HCT116 (cell line): ENCODE measurements at regions not wholly inside any gene's neighbourhood (a gene's known extent, or its start where the extent isn't known, plus 50 kb on each side); places are given as distances from the start of the nearest gene placed in this dataset.

Experiments used
- ATAC-seq: fragments of 200-7000 bp; cut with Tn5 transposase; 2 replicates; pipeline ENCODE4 v1.9.1; 2020; ENCODE audit warnings: mild to moderate bottlenecking, moderate library complexity
- BruUV-seq: library from RNA; stranded (reverse); fragments of 400-500 nt; replicated peaks from 2 replicates; lab custom pipeline; 2021; lab: Mats Ljungman, UMichigan
- CTCF ChIA-PET: fragments of 300-600 bp; sonication (Branson Sonifier 250); formaldehyde crosslinking; loops from one replicate; lab custom pipeline; 2021; ENCODE audit warnings: antibody characterized with exemption; lab: Charles Lee
- POLR2A ChIA-PET: fragments of 300-600, 350-600 bp; sonication (Branson Sonifier 250); formaldehyde crosslinking; loops from one replicate; lab custom pipeline; 2021; ENCODE audit warnings: antibody characterized with exemption; lab: Charles Lee
- RAD21 ChIA-PET, 2 experiments: fragments of 300-600 bp; sonication (Branson Sonifier 250); formaldehyde crosslinking; loops; one replicate each; lab custom pipeline; 2023; ENCODE audit warnings: low total read pairs in 2 of 2; ENCODE audit not compliant: uncharacterized antibody in 2 of 2, unreplicated experiment in 2 of 2, low non-redundant PET in 1 of 2; lab: Charles Lee
- DNase-seq: peaks from one replicate; pipeline ENCODE4 v3.0.0-alpha.2; 2010; ENCODE audit warnings: low read depth, low spot score
- H2AFZ ChIP-seq: fragments of 200-600 bp; shearing (Covaris generic), sonication (generic); 2 replicates; pipeline ENCODE4 v1.6.1; 2017; ENCODE audit warnings: low read depth, mixed run types, mixed read lengths, antibody characterized with exemption, low read length; ENCODE audit not compliant: poor library complexity, severe bottlenecking
- H3K27ac ChIP-seq: 2 replicates; pipeline ENCODE4 v1.5.1; 2012; ENCODE audit warnings: low read depth, low read length
- H3K27me3 ChIP-seq: fragments of 200-600 bp; sonication (generic); 2 replicates; pipeline ENCODE4 v1.6.1; 2016; ENCODE audit warnings: mixed run types, low read length, mixed read lengths; ENCODE audit not compliant: insufficient read depth
- H3K36me3 ChIP-seq, 2 experiments: fragments of 200-500 bp in 1 of 2; fragments of 200-600 bp in 1 of 2; sonication (Bioruptor generic) in 1 of 2; sonication (generic) in 1 of 2; 2 replicates each; pipeline versions ENCODE4 v1.5.1 to v1.6.1; 2014 to 2016; ENCODE audit warnings: low read length in 2 of 2, inconsistent platforms in 1 of 2, mixed read lengths in 1 of 2, mixed run types in 1 of 2; ENCODE audit not compliant: insufficient read depth in 2 of 2, control insufficient read depth in 1 of 2
- H3K4me1 ChIP-seq, 2 experiments: fragments of 200-600 bp in 1 of 2; sonication (generic) in 1 of 2; 2 replicates each; pipeline versions ENCODE4 v1.5.1 to v1.6.1; 2012 to 2017; ENCODE audit warnings: low read length in 2 of 2, inconsistent platforms in 1 of 2, mild to moderate bottlenecking in 1 of 2, mixed read lengths in 1 of 2, mixed run types in 1 of 2, moderate library complexity in 1 of 2; ENCODE audit not compliant: insufficient read depth in 2 of 2, control insufficient read depth in 1 of 2
- H3K4me2 ChIP-seq: fragments of 200-600 bp; sonication (generic); 2 replicates; pipeline ENCODE4 v1.6.1; 2017; ENCODE audit warnings: mixed run types, low read length, mixed read lengths
- H3K4me3 ChIP-seq, 2 experiments: fragments of 200-600 bp in 1 of 2; sonication (generic) in 1 of 2; replicated peaks in 1 of 2; 2 replicates each; pipeline ENCODE4 v1.5.1; 2011 to 2016; ENCODE audit warnings: low read length in 2 of 2, control low read depth in 1 of 2, low read depth in 1 of 2, mild to moderate bottlenecking in 1 of 2, mixed read lengths in 1 of 2, mixed run types in 1 of 2
- H3K79me2 ChIP-seq: fragments of 200-600 bp; sonication (generic); 2 replicates; pipeline ENCODE4 v1.6.1; 2017; ENCODE audit warnings: mild to moderate bottlenecking, mixed run types, low read length, moderate library complexity, mixed read lengths; ENCODE audit not compliant: insufficient read depth
- H3K9ac ChIP-seq: fragments of 200-600 bp; sonication (generic); 2 replicates; pipeline ENCODE4 v1.6.1; 2016; ENCODE audit warnings: low read length, mixed read lengths
- H3K9me2 ChIP-seq: fragments of 200-600 bp; sonication (generic), shearing (Covaris generic); 2 replicates; pipeline ENCODE4 v1.6.1; 2017; ENCODE audit warnings: mixed run types, mild to moderate bottlenecking, moderate library complexity; ENCODE audit not compliant: insufficient read depth
- H3K9me3 ChIP-seq, 2 experiments: fragments of 200-500 bp in 1 of 2; fragments of 200-600 bp in 1 of 2; sonication (Bioruptor generic) in 1 of 2; sonication (generic) in 1 of 2; 2 replicates each; pipeline ENCODE4 v1.6.1; 2014 to 2017; ENCODE audit warnings: low read length in 2 of 2, mixed read lengths in 2 of 2, inconsistent platforms in 1 of 2, low read depth in 1 of 2, mild to moderate bottlenecking in 1 of 2, mixed run types in 1 of 2, moderate library complexity in 1 of 2; ENCODE audit not compliant: control insufficient read depth in 1 of 2, insufficient read depth in 1 of 2
- H4K20me1 ChIP-seq: fragments of 200-600 bp; sonication (generic), shearing (Covaris generic); 2 replicates; pipeline ENCODE4 v1.6.1; 2017; ENCODE audit warnings: mixed run types, mild to moderate bottlenecking, moderate library complexity; ENCODE audit not compliant: insufficient read depth
- ATF3 ChIP-seq: IDR thresholded peaks from 2 replicates; pipeline ENCODE4 v1.6.1; 2012
- CEBPB ChIP-seq: IDR thresholded peaks from 2 replicates; pipeline ENCODE4 v1.6.1; 2012; ENCODE audit warnings: low read depth
- ELF1 ChIP-seq: IDR thresholded peaks from 2 replicates; pipeline ENCODE4 v1.6.1; 2012; ENCODE audit warnings: low read depth, borderline replicate concordance
- FOSL1 ChIP-seq: IDR thresholded peaks from 2 replicates; pipeline ENCODE4 v1.6.1; 2012; ENCODE audit warnings: low read depth
- MAX ChIP-seq: IDR thresholded peaks from 2 replicates; pipeline ENCODE4 v1.6.1; 2012
- SP1 ChIP-seq: IDR thresholded peaks from 2 replicates; pipeline ENCODE4 v1.6.1; 2012; ENCODE audit warnings: low read depth
- YY1 ChIP-seq: IDR thresholded peaks from 2 replicates; pipeline ENCODE4 v1.6.1; 2011; ENCODE audit warnings: low read length, low read depth, moderate library complexity, mild to moderate bottlenecking; ENCODE audit not compliant: insufficient replicate concordance; ENCODE audit errors: extremely low read depth
- ZBTB33 ChIP-seq: IDR thresholded peaks from 2 replicates; pipeline ENCODE4 v1.6.1; 2011; ENCODE audit warnings: mild to moderate bottlenecking, low read length, moderate library complexity; ENCODE audit not compliant: insufficient replicate concordance; ENCODE audit errors: extremely low read depth
- ZNF274 ChIP-seq: fragments of 200-500 bp; sonication (Bioruptor generic); IDR thresholded peaks from 2 replicates; pipeline ENCODE4 v1.6.1; 2014; ENCODE audit warnings: mild to moderate bottlenecking, low read depth, low read length, inconsistent platforms
- intact Hi-C: fragments of 100-400 bp; cut with micrococcal nuclease; formaldehyde crosslinking; loops from 2 replicates; pipeline ENCODE4 v1.10.0; 2022

- no peaks in the 10 kb centered on the region for H3K9me2 ChIP-seq
- H3K9ac ChIP-seq, result no peak overlapping the region
- H3K4me1 ChIP-seq, result no peaks in the 10 kb centered on the region
- ChIA-PET RAD21 (no interaction called here), POLR2A (no interaction called here), CTCF (no interaction called here)
- TF ChIP-seq SP1 (no peak), YY1 (no peak), ZBTB33 (no peak), ELF1 (no peak), ATF3 (no peak), FOSL1 (no peak), MAX (no peak), CEBPB (no peak), ZNF274 (no peak)
- H3K36me3 ChIP-seq, result no peaks in the 10 kb centered on the region
- H4K20me1 ChIP-seq, result no peaks in the 10 kb centered on the region
- no TSS peak for BruUV-seq
- no peak overlapping the region for H3K4me2 ChIP-seq
- H3K4me3 ChIP-seq, result no peak overlapping the region
- no peak overlapping the region for H3K27ac ChIP-seq
- intact Hi-C loops, result no loop called here
- no peaks in the 10 kb centered on the region for H3K27me3 ChIP-seq
- no peak for DNase-seq
- H3K79me2 ChIP-seq, result no peaks in the 10 kb centered on the region
- no peak for ATAC-seq
- H2AFZ ChIP-seq, result no peak overlapping the region
- H3K9me3 ChIP-seq, result no peaks in the 10 kb centered on the region
These were observed 551.6 kb upstream of the AMELY start for GRCh38 chrY:7463196-7463595.
